Neural cell (in vitro differentiated cells): ENCODE measurements at regions not wholly inside any gene's neighbourhood (a gene's known extent, or its start where the extent isn't known, plus 50 kb on each side); places are given as distances from the start of the nearest gene placed in this dataset.

Experiments used
- H2AFZ ChIP-seq: fragments of 200-600, 300-800 bp; sonication (generic), shearing (Covaris generic); 2 replicates; pipeline ENCODE4 v1.6.0; 2014; ENCODE audit warnings: low read depth, mild to moderate bottlenecking, antibody characterized with exemption, low read length, moderate library complexity
- H3F3A ChIP-seq: fragments of 200-600 bp; shearing (Covaris generic); 2 replicates; pipeline ENCODE4 v1.6.1; 2016; ENCODE audit warnings: mild to moderate bottlenecking, moderate library complexity, mixed read lengths, antibody characterized with exemption, low read length; ENCODE audit not compliant: insufficient read depth, poor library complexity, severe bottlenecking
- H3K27ac ChIP-seq: fragments of 200-600, 300-800 bp; sonication (generic), shearing (Covaris generic); 2 replicates; pipeline ENCODE4 v1.5.1; 2014; ENCODE audit warnings: mild to moderate bottlenecking, low read length, moderate library complexity
- H3K27me3 ChIP-seq: fragments of 300-800, 200-600 bp; sonication (generic), shearing (Covaris generic); 2 replicates; pipeline ENCODE4 v1.6.0; 2014; ENCODE audit warnings: mild to moderate bottlenecking, low read depth, low read length, moderate library complexity; ENCODE audit not compliant: insufficient read depth
- H3K36me3 ChIP-seq: fragments of 300-800, 200-600 bp; sonication (generic), shearing (Covaris generic); 2 replicates; pipeline ENCODE4 v1.5.1; 2014; ENCODE audit warnings: mild to moderate bottlenecking, antibody characterized with exemption, low read length, moderate library complexity; ENCODE audit not compliant: insufficient read depth
- H3K4me2 ChIP-seq: fragments of 300-800, 200-600 bp; sonication (generic), shearing (Covaris generic); 2 replicates; pipeline ENCODE4 v1.6.0; 2014; ENCODE audit warnings: mild to moderate bottlenecking, low read length
- H3K4me3 ChIP-seq: fragments of 300-800, 200-600 bp; sonication (generic), shearing (Covaris generic); 2 replicates; pipeline ENCODE4 v1.5.1; 2014; ENCODE audit warnings: mild to moderate bottlenecking, low read length, moderate library complexity
- H3K79me2 ChIP-seq: fragments of 200-600 bp; shearing (Covaris generic); replicated peaks from 2 replicates; pipeline ENCODE4 v1.6.0; 2014; ENCODE audit warnings: mild to moderate bottlenecking, low read length, moderate library complexity; ENCODE audit not compliant: insufficient read depth
- H3K9ac ChIP-seq: fragments of 300-800, 200-600 bp; sonication (generic), shearing (Covaris generic); 2 replicates; pipeline ENCODE4 v1.6.1; 2016; ENCODE audit warnings: mild to moderate bottlenecking, low read length, mixed read lengths
- H3K9me2 ChIP-seq: fragments of 200-600 bp; shearing (Covaris generic); 2 replicates; pipeline ENCODE4 v1.6.1; 2016; ENCODE audit warnings: mild to moderate bottlenecking, low read length, mixed read lengths; ENCODE audit not compliant: insufficient read depth
- H3K9me3 ChIP-seq: fragments of 200-600, 300-800 bp; sonication (generic), shearing (Covaris generic); 2 replicates; pipeline ENCODE4 v1.6.1; 2016; ENCODE audit warnings: mild to moderate bottlenecking, mixed run types, low read length, moderate library complexity, mixed read lengths
- H4K20me1 ChIP-seq: fragments of 200-600 bp; shearing (Covaris generic); 2 replicates; pipeline ENCODE4 v1.6.1; 2016; ENCODE audit warnings: mild to moderate bottlenecking, mixed run types; ENCODE audit not compliant: insufficient read depth
- EP300 ChIP-seq: fragments of 450-650 bp; conservative IDR thresholded peaks from 2 replicates; pipeline ENCODE4 v1.6.1; 2014; ENCODE audit warnings: antibody characterized with exemption, mild to moderate bottlenecking, moderate library complexity; ENCODE audit not compliant: poor library complexity, severe bottlenecking
- EZH2 ChIP-seq: fragments of 200-600, 300-800 bp; shearing (Covaris generic), sonication (generic); IDR thresholded peaks from 2 replicates; pipeline ENCODE4 v1.6.1; 2014; ENCODE audit warnings: antibody characterized with exemption, low read length, borderline replicate concordance, mild to moderate bottlenecking; ENCODE audit not compliant: insufficient read depth, poor library complexity, severe bottlenecking
- MXI1 ChIP-seq: fragments of 450-650 bp; conservative IDR thresholded peaks from 2 replicates; pipeline ENCODE4 v1.6.1; 2014; ENCODE audit warnings: antibody characterized with exemption, mild to moderate bottlenecking; ENCODE audit not compliant: poor library complexity, severe bottlenecking
- POLR2AphosphoS5 ChIP-seq: IDR thresholded peaks from 2 replicates; pipeline ENCODE4 v1.6.1; 2012
- RAD21 ChIP-seq: fragments of 450-650 bp; conservative IDR thresholded peaks from 2 replicates; pipeline ENCODE4 v1.6.1; 2014; ENCODE audit warnings: antibody characterized with exemption, mild to moderate bottlenecking, moderate library complexity
- SMC3 ChIP-seq: fragments of 450-650 bp; conservative IDR thresholded peaks from 2 replicates; pipeline ENCODE4 v1.6.1; 2014; ENCODE audit warnings: antibody characterized with exemption, mild to moderate bottlenecking, moderate library complexity; ENCODE audit not compliant: poor library complexity
- TAF1 ChIP-seq: IDR thresholded peaks from 2 replicates; pipeline ENCODE4 v1.6.1; 2012; ENCODE audit warnings: low read depth
- TF ChIP-seq, protein P1 (sequence below): fragments of 450-650 bp; IDR thresholded peaks from 2 replicates; pipeline ENCODE4 v1.5.1; 2014; ENCODE audit warnings: antibody characterized with exemption, mild to moderate bottlenecking, moderate library complexity; ENCODE audit not compliant: poor library complexity, severe bottlenecking
- TF ChIP-seq, protein P2 (sequence below): IDR thresholded peaks from 2 replicates; pipeline ENCODE4 v1.6.1; 2012; ENCODE audit warnings: borderline replicate concordance

DNA sequence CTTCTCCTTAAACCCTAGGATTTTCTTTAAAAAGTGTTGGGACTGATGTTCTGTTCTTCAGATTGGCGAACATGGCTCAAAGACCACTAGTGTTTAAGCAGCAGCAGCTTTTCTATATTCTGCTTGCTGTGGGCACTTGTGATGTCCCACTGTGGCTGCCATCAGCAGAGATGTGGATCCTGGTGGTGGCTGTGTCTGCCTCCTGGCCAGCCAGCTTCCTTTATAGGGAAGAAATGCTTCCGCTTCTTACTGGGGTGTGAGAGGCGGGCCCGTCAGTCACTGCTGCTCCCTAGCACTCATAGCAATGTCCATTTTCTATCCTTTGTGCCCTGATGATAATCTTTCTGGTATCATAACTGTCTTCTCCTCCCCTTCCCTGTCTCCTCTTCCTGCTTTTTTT, 66.7 kb upstream of the ESR1 start:
- Histone ChIP-seq H3K4me3 (no peak overlapping the region), H3K9ac (no peak overlapping the region), H3K27ac (no peak overlapping the region), H3K4me2 (no peak overlapping the region), H4K20me1 (no peaks in the 10 kb centered on the region), H3K36me3 (no peaks in the 10 kb centered on the region), H3K27me3 (no peaks in the 10 kb centered on the region), H3F3A (no peaks in the 10 kb centered on the region), H3K9me2 (no peaks in the 10 kb centered on the region), H3K9me3 (no peaks in the 10 kb centered on the region), H2AFZ (no peak overlapping the region), H3K79me2 (no peaks in the 10 kb centered on the region)
- TF ChIP-seq TAF1 = no peak
- TF ChIP-seq EP300 = no peak
- no peak for TF ChIP-seq MXI1
- TF ChIP-seq EZH2 = no peak
- TF ChIP-seq, protein P1, sequence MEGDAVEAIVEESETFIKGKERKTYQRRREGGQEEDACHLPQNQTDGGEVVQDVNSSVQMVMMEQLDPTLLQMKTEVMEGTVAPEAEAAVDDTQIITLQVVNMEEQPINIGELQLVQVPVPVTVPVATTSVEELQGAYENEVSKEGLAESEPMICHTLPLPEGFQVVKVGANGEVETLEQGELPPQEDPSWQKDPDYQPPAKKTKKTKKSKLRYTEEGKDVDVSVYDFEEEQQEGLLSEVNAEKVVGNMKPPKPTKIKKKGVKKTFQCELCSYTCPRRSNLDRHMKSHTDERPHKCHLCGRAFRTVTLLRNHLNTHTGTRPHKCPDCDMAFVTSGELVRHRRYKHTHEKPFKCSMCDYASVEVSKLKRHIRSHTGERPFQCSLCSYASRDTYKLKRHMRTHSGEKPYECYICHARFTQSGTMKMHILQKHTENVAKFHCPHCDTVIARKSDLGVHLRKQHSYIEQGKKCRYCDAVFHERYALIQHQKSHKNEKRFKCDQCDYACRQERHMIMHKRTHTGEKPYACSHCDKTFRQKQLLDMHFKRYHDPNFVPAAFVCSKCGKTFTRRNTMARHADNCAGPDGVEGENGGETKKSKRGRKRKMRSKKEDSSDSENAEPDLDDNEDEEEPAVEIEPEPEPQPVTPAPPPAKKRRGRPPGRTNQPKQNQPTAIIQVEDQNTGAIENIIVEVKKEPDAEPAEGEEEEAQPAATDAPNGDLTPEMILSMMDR = no peak
- no peak for TF ChIP-seq POLR2AphosphoS5
- TF ChIP-seq RAD21 = no peak

DNA sequence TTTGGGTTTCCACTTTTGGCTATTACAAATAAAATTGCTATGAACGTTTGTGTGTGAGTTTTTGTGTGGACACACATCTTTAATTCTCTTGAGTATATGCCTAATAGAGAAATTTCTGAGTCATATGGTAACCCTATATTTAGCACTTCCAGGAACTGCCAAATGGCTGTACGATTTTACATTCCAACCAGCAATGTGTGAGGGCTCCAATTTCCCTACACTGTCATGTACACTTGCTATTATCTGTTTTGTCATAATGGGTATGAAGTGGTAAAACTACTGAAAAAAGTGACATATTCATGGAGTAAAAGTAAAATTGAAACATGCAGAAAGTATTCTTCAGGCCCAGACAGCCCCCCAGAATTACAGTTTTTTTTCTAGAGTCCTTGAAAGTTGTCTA, 59.6 kb upstream of the ESR1 start:
- no peak overlapping the region for H3K4me2 ChIP-seq
- H3K27me3 ChIP-seq = no peaks in the 10 kb centered on the region
- H3K36me3 ChIP-seq = no peaks in the 10 kb centered on the region

More for the DNA sequence above, 59.6 kb upstream of the ESR1 start:
- Histone ChIP-seq H3K4me3 (no peak overlapping the region), H3K79me2 (no peaks in the 10 kb centered on the region), H3K9me3 (no peaks in the 10 kb centered on the region), H3K9ac (no peak overlapping the region), H4K20me1 (no peaks in the 10 kb centered on the region), H2AFZ (no peak overlapping the region), H3F3A (no peaks in the 10 kb centered on the region), H3K27ac (no peak overlapping the region), H3K9me2 (no peaks in the 10 kb centered on the region)
- TF ChIP-seq, protein P1 = no peak
- TF ChIP-seq, protein P2, sequence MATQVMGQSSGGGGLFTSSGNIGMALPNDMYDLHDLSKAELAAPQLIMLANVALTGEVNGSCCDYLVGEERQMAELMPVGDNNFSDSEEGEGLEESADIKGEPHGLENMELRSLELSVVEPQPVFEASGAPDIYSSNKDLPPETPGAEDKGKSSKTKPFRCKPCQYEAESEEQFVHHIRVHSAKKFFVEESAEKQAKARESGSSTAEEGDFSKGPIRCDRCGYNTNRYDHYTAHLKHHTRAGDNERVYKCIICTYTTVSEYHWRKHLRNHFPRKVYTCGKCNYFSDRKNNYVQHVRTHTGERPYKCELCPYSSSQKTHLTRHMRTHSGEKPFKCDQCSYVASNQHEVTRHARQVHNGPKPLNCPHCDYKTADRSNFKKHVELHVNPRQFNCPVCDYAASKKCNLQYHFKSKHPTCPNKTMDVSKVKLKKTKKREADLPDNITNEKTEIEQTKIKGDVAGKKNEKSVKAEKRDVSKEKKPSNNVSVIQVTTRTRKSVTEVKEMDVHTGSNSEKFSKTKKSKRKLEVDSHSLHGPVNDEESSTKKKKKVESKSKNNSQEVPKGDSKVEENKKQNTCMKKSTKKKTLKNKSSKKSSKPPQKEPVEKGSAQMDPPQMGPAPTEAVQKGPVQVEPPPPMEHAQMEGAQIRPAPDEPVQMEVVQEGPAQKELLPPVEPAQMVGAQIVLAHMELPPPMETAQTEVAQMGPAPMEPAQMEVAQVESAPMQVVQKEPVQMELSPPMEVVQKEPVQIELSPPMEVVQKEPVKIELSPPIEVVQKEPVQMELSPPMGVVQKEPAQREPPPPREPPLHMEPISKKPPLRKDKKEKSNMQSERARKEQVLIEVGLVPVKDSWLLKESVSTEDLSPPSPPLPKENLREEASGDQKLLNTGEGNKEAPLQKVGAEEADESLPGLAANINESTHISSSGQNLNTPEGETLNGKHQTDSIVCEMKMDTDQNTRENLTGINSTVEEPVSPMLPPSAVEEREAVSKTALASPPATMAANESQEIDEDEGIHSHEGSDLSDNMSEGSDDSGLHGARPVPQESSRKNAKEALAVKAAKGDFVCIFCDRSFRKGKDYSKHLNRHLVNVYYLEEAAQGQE = no peak
- TF ChIP-seq TAF1 = no peak
- no peak for TF ChIP-seq SMC3
- TF ChIP-seq RAD21 = no peak
- TF ChIP-seq EZH2 = no peak
- no peak for TF ChIP-seq EP300
- TF ChIP-seq MXI1 = no peak
- no peak for TF ChIP-seq POLR2AphosphoS5
